Chondrocyte (in vitro differentiated cells): ENCODE measurements at regions not wholly inside any gene's neighbourhood (a gene's known extent, or its start where the extent isn't known, plus 50 kb on each side); places are given as distances from the start of the nearest gene placed in this dataset.

Source experiments
- DNase-seq: peaks from one replicate; pipeline ENCODE4 v3.0.0; 2021; ENCODE audit warnings: mixed read lengths, low spot score
- H3K27ac Mint-ChIP-seq: one replicate; pipeline ENCODE4 v1.8.0; 2021; ENCODE audit warnings: mild to moderate bottlenecking, moderate library complexity, mixed read lengths; ENCODE audit not compliant: unreplicated experiment
- H3K27me3 Mint-ChIP-seq: 2 replicates; pipeline ENCODE4 v1.8.0; 2021; ENCODE audit warnings: low read depth, mixed read lengths
- H3K36me3 Mint-ChIP-seq: 2 replicates; pipeline ENCODE4 v1.8.0; 2021; ENCODE audit warnings: low read depth, mixed read lengths
- H3K4me1 Mint-ChIP-seq: 2 replicates; pipeline ENCODE4 v1.8.0; 2021; ENCODE audit warnings: low read depth, mild to moderate bottlenecking, mixed read lengths
- H3K4me3 Mint-ChIP-seq: one replicate; pipeline ENCODE4 v1.8.0; 2021; ENCODE audit warnings: mild to moderate bottlenecking, moderate library complexity, mixed read lengths; ENCODE audit not compliant: unreplicated experiment
- H3K9me3 Mint-ChIP-seq: 2 replicates; pipeline ENCODE4 v1.8.0; 2021; ENCODE audit warnings: low read depth, mixed read lengths
- TF ChIP-seq, protein P1 (sequence below): fragments of 200-600 bp; sonication (generic); IDR thresholded peaks from 2 replicates; pipeline ENCODE4 v1.5.0; 2021; ENCODE audit warnings: antibody characterized with exemption, mild to moderate bottlenecking, moderate library complexity

DNA sequence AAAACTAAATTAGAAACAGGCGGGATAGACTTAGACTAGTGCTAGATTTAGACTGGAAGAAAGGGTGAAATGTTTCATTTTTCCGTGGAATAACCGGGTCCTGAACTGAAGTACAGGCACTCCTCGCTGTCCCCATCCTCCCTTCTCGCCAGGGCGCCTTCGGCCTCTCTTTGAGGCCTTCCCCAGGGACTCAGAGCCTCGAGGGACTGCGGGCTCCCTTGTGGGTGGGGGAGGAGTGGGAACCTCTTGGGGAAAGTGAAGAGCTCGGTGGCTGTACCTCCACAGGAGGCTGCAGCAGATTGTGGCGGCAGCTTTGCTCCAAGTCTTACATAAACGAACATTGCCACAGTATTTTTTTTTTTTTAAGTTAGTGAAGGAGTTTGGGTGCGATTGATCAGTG lies 1988.8 kb upstream of the FLRT2 start:
- Mint-ChIP-seq H3K4me3 (no peak overlapping the region), H3K36me3 (no peaks in the 10 kb centered on the region), H3K4me1 (no peaks in the 10 kb centered on the region), H3K9me3 (no peaks in the 10 kb centered on the region), H3K27ac (no peak overlapping the region), H3K27me3 (no peaks in the 10 kb centered on the region)
- no peak for DNase-seq
- TF ChIP-seq, protein P1, sequence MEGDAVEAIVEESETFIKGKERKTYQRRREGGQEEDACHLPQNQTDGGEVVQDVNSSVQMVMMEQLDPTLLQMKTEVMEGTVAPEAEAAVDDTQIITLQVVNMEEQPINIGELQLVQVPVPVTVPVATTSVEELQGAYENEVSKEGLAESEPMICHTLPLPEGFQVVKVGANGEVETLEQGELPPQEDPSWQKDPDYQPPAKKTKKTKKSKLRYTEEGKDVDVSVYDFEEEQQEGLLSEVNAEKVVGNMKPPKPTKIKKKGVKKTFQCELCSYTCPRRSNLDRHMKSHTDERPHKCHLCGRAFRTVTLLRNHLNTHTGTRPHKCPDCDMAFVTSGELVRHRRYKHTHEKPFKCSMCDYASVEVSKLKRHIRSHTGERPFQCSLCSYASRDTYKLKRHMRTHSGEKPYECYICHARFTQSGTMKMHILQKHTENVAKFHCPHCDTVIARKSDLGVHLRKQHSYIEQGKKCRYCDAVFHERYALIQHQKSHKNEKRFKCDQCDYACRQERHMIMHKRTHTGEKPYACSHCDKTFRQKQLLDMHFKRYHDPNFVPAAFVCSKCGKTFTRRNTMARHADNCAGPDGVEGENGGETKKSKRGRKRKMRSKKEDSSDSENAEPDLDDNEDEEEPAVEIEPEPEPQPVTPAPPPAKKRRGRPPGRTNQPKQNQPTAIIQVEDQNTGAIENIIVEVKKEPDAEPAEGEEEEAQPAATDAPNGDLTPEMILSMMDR: no peak

DNA sequence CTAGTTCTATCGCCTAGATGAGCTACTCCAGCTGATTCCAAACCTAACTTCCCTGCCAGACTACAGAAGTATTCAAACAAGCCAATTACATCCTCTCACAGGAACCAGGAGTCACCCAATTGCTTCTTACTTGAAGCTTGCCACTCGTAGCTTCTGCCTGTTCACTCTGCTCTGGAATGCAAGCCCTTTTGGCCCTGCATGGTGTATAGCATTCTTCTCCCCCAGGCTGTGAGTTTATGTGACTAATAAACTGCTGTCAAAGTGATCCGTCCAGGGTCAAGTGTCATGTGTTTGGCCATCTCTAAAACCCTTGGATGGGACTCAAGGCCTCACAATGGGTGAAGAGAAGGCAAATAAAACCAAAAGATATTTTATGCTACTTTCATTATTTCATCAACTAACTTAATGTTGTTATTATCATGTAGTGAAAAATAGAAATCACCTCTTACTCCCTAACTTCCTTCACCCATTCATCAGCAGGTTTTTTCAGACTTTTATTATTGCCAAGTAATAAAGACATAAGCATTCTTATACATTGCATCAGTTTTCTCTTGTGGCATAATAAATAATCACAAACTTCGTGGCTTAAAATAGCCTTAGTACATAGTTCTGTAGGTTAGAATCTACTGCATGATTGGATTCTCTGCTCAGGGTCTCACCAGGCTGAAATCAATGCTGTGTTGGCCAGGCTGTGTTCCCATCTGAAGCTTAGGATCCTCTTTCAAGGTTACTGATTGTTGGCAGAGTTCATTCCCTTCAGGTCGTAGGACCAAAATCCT lies 1981.7 kb upstream of the FLRT2 start:
- no peak overlapping the region for H3K4me3 Mint-ChIP-seq
- H3K36me3 Mint-ChIP-seq: no peaks in the 10 kb centered on the region
- H3K4me1 Mint-ChIP-seq: peaks cover 13% of the 10 kb centered on the region
- DNase-seq: no peak
- no peaks in the 10 kb centered on the region for H3K27me3 Mint-ChIP-seq
- no peaks in the 10 kb centered on the region for H3K9me3 Mint-ChIP-seq
- peak overlapping the region; percentile 1 for H3K27ac Mint-ChIP-seq
- TF ChIP-seq, protein P1: no peak

DNA sequence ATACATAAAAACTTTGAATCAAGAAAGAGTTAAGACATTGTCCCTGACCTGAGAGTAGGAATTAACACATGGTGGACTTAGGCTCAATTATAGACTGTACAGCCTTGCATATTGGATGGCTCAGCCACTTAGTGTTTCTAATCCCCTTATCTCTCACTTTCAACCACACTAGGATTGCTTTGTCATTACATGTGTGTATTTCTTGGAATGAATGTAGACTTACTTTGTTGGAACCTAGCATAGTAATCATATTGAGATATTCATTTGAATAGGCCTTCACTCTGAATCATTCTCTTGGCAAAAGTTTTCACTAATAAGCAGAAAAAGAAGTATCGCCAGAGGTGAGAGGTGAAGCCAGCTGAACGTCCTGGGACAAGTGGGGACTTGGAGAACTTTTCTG lies 1973.9 kb upstream of the FLRT2 start:
- TF ChIP-seq, protein P1: no peak
- DNase-seq: no peak
- no peaks in the 10 kb centered on the region for H3K27me3 Mint-ChIP-seq

DNA sequence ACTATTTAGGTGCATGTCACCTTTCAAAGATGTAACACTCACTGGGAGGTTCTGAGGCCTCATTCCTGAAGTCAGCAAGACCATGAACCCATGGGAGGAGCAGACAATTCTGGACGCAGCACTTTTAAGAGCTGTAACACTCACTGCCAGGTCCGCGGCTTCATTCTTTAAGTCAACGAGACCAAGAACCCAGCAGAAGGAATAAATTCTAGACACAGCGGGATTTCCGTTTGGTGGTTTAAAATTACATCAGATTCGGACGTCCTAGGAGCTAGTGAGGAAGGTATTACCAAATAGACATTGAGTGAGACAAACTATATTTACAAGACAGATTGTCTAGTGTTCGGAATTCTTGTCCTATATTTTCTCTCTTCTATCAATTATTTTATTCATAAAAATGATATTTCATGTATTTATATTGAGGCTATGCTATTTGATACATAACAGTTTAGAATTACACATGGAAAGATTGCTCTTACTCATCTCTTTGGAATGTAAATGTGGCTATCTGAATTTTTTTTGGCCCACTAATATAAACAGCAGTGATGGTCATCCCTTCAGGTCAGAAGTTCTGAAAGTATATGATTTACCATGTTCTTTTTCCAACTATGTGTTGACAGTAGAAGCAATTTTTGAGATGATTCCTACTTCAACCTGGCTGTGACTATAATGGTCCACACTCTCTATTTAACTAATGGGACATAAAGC lies 1973.0 kb upstream of the FLRT2 start:
- no peak for DNase-seq
- Mint-ChIP-seq H3K27me3 (no peaks in the 10 kb centered on the region), H3K4me1 (peaks cover 35% of the 10 kb centered on the region), H3K9me3 (no peaks in the 10 kb centered on the region), H3K27ac (peak overlapping the region; percentile 89), H3K36me3 (no peaks in the 10 kb centered on the region), H3K4me3 (no peak overlapping the region)
- TF ChIP-seq, protein P1: no peak

More for the DNA sequence above, 1973.9 kb upstream of the FLRT2 start:
- no peaks in the 10 kb centered on the region for H3K36me3 Mint-ChIP-seq
- H3K4me1 Mint-ChIP-seq: peaks cover 35% of the 10 kb centered on the region
- H3K27ac Mint-ChIP-seq: no peak overlapping the region
- H3K4me3 Mint-ChIP-seq: no peak overlapping the region
- H3K9me3 Mint-ChIP-seq: no peaks in the 10 kb centered on the region

DNA sequence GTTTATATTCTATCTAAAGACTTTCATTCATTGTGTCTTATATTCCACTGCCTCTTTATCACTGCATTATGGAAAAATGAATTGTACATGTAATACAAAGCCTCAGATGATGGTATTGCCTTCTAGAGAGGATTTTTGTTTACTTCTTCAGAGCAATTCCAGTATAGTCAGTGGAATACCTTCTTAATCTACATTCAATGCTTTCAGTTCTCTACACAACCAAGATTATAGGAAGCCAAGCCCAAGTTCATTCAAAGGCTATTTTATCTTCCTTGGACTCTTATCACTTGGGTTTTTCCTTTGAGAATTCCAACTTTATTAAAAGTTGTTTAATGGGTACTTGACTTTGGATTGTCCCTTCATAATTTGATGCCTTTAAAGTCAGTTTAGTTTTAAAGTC lies 1971.0 kb upstream of the FLRT2 start:
- Mint-ChIP-seq H3K4me1 (peaks cover 35% of the 10 kb centered on the region), H3K27ac (no peak overlapping the region), H3K9me3 (no peaks in the 10 kb centered on the region), H3K27me3 (no peaks in the 10 kb centered on the region), H3K4me3 (no peak overlapping the region), H3K36me3 (no peaks in the 10 kb centered on the region)
- TF ChIP-seq, protein P1: no peak
- no peak for DNase-seq
